ENCODE measurements at regions not wholly inside any gene's neighbourhood (a gene's known extent, or its start where the extent isn't known, plus 50 kb on each side); places are given as distances from the start of the nearest gene placed in this dataset.

DNA sequence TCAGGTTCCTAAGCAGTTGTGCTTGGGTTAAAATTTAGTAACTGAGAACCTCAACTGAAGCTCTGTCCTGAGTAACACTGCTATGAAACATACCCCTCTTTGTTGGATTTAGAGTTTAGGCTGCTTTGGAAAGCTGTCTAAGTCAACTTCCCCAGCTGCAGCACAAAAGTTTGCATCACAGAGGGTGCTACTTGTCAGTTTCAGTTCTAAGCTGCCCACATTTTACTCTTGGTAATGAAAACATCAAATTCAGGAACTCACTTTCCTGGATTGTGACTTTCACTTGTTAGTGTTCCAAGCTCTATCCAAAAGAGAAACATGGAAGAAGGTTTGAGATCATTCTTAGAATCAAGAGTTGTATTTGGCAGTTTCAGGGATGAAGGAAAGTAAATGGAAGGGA is 191.7 kb upstream of the NFIA start:
- Histone ChIP-seq H3K9me3 (ENCODE audit: control insufficient read depth, low read depth, low read length) (no peaks in the 10 kb centered on the region), H3K27ac (ENCODE audit: control insufficient read depth, insufficient read depth, low read length) (no peak overlapping the region), H3K4me1 (ENCODE audit: control insufficient read depth, extremely low read depth, insufficient read depth, low read length) (no peaks in the 10 kb centered on the region), H4K20me1 (ENCODE audit: control insufficient read depth, extremely low read depth, insufficient read depth, low read length) (no peaks in the 10 kb centered on the region), H3K79me2 (ENCODE audit: control insufficient read depth, insufficient read depth, low read length) (no peaks in the 10 kb centered on the region), H3K27me3 (ENCODE audit: control insufficient read depth, extremely low read depth, insufficient read depth, low read length) (peaks cover 23% of the 10 kb centered on the region), H3K9ac (ENCODE audit: control insufficient read depth, extremely low read depth, insufficient read depth, low read length) (no peak overlapping the region), H3K36me3 (ENCODE audit: control insufficient read depth in 2 of 2, extremely low read depth in 1 of 2, insufficient read depth in 2 of 2, low read length in 2 of 2) (no peaks in the 10 kb centered on the region), H2AFZ (ENCODE audit: control insufficient read depth, low read length) (no peak overlapping the region), H3K4me2 (ENCODE audit: control insufficient read depth, extremely low read depth, insufficient read depth, low read depth, low read length) (no peak overlapping the region), H3K9me1 (ENCODE audit: control insufficient read depth, extremely low read depth, insufficient read depth, low read length) (no peaks in the 10 kb centered on the region), H3K4me3 (ENCODE audit: control insufficient read depth in 2 of 3, extremely low read depth in 1 of 3, insufficient read depth in 2 of 3, low read depth in 1 of 3, low read length in 3 of 3) (no peak overlapping the region)
- dilution Hi-C loops (cut with MboI; ENCODE audit: extremely low pct_ligation_motif_present, low sequenced_read_pairs), result no loop called here
- FAIRE-seq (no peak), DNase-seq (ENCODE audit: low read depth, low spot score) (no peak)
- TF ChIP-seq EZH2 (IDR thresholded peaks at IDR 0.05; ENCODE audit: low read length), result no peak
- no peak for TF ChIP-seq CTCF (optimal IDR thresholded peaks at IDR 0.05 in 1 of 3, IDR thresholded peaks at IDR 0.05 in 1 of 3, conservative IDR thresholded peaks at IDR 0.05 in 1 of 3; ENCODE audit: extremely low read depth in 1 of 3, insufficient read depth in 2 of 3, low read length in 3 of 3)

DNA sequence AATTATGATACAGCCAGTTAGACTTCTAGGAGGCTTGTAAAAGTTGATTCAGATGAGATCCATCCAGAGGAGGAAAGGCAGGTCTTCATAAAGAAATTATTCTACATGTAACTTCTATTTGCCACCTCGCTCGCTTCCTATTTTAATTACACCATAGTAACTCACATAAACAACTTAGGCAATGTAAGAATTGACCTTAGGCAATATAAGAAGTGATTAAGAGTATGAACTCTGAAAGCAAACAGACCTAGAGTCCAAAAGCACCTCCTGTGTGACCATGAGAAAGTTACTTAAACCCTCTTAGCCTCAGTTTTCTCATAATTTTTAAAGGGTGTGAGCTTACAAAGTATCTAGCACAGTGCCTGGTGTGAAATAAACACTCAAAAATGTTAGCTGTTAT is 192.7 kb upstream of the NFIA start:
- H3K4me3 ChIP-seq (ENCODE audit: control insufficient read depth in 2 of 3, extremely low read depth in 1 of 3, insufficient read depth in 2 of 3, low read depth in 1 of 3, low read length in 3 of 3), result no peak overlapping the region
- TF ChIP-seq EZH2 (IDR thresholded peaks at IDR 0.05; ENCODE audit: low read length) (no peak), CTCF (optimal IDR thresholded peaks at IDR 0.05 in 1 of 3, IDR thresholded peaks at IDR 0.05 in 1 of 3, conservative IDR thresholded peaks at IDR 0.05 in 1 of 3; ENCODE audit: extremely low read depth in 1 of 3, insufficient read depth in 2 of 3, low read length in 3 of 3) (no peak)
- no peak overlapping the region for H3K27ac ChIP-seq (ENCODE audit: control insufficient read depth, insufficient read depth, low read length)
- no peaks in the 10 kb centered on the region for H3K4me1 ChIP-seq (ENCODE audit: control insufficient read depth, extremely low read depth, insufficient read depth, low read length)
- dilution Hi-C loops (cut with MboI; ENCODE audit: extremely low pct_ligation_motif_present, low sequenced_read_pairs), result no loop called here
- H2AFZ ChIP-seq (ENCODE audit: control insufficient read depth, low read length), result no peak overlapping the region
- no peaks in the 10 kb centered on the region for H4K20me1 ChIP-seq (ENCODE audit: control insufficient read depth, extremely low read depth, insufficient read depth, low read length)
- peaks cover 31% of the 10 kb centered on the region for H3K27me3 ChIP-seq (ENCODE audit: control insufficient read depth, extremely low read depth, insufficient read depth, low read length)
- H3K9ac ChIP-seq (ENCODE audit: control insufficient read depth, extremely low read depth, insufficient read depth, low read length), result no peak overlapping the region
- H3K9me3 ChIP-seq (ENCODE audit: control insufficient read depth, low read depth, low read length), result no peaks in the 10 kb centered on the region
- H3K9me1 ChIP-seq (ENCODE audit: control insufficient read depth, extremely low read depth, insufficient read depth, low read length), result no peaks in the 10 kb centered on the region
- no peak for FAIRE-seq
- H3K79me2 ChIP-seq (ENCODE audit: control insufficient read depth, insufficient read depth, low read length), result no peaks in the 10 kb centered on the region
- H3K4me2 ChIP-seq (ENCODE audit: control insufficient read depth, extremely low read depth, insufficient read depth, low read depth, low read length), result no peak overlapping the region
- H3K36me3 ChIP-seq (ENCODE audit: control insufficient read depth in 2 of 2, extremely low read depth in 1 of 2, insufficient read depth in 2 of 2, low read length in 2 of 2), result no peaks in the 10 kb centered on the region
- no peak for DNase-seq (ENCODE audit: low read depth, low spot score)

All from keratinocyte (primary cell).